Astrocyte of the cerebellum (primary cell): ENCODE measurements at regions not wholly inside any gene's neighbourhood (a gene's known extent, or its start where the extent isn't known, plus 50 kb on each side); places are given as distances from the start of the nearest gene placed in this dataset.
A peak's percentile ranks its signal among the peaks of the same experiment; 100 is the strongest.
"Not testable (repeated sequence)": the region's sequence is repeated elsewhere in the genome, so short reads cannot be mapped to it uniquely, and the experiment has no call there.

Source experiments
- DNase-seq: peaks from one replicate; pipeline ENCODE4 v3.0.0-alpha.2; 2011; ENCODE audit warnings: low read depth
- H3K4me3 ChIP-seq: 2 replicates; pipeline ENCODE4 v1.5.1; 2011; ENCODE audit warnings: mild to moderate bottlenecking, low read depth, low read length, moderate library complexity
- CTCF ChIP-seq: IDR thresholded peaks from 2 replicates; pipeline ENCODE4 v1.5.1; 2012; ENCODE audit warnings: low read length, low read depth, moderate library complexity, mild to moderate bottlenecking; ENCODE audit errors: missing control alignments
- in situ Hi-C: cut with HindIII; loops from 2 replicates; pipeline ENCODE4 v1.10.0; 2017; ENCODE audit warnings: low sequenced_read_pairs

GRCh38 chr2:240377366-240377765, 58.1 kb upstream of the GPC1 start:
- TF ChIP-seq CTCF: no peak
- in situ Hi-C loops: no loop called here
- no peak overlapping the region for H3K4me3 ChIP-seq
- DNase-seq: peak; percentile 74

- no peak for DNase-seq
- TF ChIP-seq CTCF: no peak
- in situ Hi-C loops: no loop called here
- H3K4me3 ChIP-seq: no peak overlapping the region
Measured at GRCh38 chr2:240379089-240379636, 56.3 kb upstream of the GPC1 start.

DNA sequence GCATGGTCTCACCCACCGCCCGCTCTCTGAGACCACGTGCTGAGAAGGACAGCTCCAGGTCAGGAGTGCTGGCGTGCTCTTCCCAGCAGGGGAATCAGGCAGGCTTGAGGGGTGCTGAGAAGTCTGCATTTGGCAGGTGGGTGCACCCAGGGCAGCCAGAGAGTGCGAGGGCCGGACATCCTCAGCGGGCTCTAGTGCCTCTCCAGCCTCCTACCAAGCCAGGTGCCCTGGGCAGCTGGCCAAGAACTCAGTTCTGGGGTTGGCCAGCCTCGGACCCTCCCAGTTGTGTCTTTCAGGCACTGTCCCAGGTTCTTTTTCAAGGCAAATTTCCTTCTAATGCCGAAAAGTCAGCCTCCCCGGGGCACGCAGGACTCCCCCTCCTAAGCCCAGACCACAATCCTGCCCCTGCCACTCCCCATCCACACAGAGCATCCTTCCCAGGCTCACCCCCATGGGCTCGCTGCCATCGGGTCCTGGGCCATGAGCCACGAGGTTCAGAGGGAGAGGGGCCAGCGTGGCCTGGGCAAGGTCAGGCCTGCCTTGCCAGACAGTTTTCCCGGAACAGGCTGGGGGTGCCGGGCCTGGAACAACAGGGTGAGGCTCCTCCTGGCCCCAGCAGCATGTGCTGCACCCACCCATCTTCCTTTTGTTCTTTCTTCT, 52.2 kb upstream of the GPC1 start:
- no peak for TF ChIP-seq CTCF
- no peak overlapping the region for H3K4me3 ChIP-seq
- DNase-seq: no peak
- in situ Hi-C loops: no loop called here

- DNase-seq: no peak
- no peak overlapping the region for H3K4me3 ChIP-seq
- TF ChIP-seq CTCF: no peak
- in situ Hi-C loops: no loop called here
Measured at GRCh38 chr2:240383871-240384700, 51.4 kb upstream of the GPC1 start.

DNA sequence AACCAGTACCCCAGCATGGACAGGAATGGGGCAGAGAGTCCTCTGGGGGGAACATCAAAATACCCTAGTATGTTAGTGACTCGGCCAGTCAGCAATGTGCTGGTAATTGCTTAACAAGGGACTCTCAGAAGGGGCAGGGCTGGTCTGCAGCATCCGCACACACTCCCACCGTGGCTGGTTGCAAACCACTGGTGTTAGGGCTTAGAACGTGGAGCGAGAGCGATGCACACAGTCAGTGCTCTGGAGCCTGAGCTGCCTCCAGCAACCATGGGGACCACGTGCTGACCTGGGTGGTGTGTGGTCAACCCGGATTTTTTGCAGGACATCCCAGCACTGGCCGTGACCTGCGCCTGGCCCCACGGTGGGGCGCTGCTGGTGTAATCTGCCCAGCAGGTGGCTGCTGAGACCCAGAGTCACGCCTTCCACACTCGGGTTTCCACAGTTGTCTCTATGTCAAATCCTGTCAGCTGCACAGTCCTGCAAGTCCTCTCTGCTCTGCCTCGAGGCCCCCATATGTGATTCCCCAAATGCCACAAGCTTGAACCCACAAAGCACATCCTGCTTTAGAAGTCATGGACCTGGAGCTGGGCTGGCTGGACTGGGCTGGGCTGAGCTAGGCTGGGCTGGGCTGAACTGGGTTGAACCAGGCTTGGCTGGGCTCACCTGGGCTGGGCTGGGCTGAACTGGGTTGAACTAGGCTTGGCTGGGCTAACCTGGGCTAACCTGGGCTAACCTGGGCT, 50.6 kb upstream of the GPC1 start:
- no peak for TF ChIP-seq CTCF
- in situ Hi-C loops: no loop called here
- no peak overlapping the region for H3K4me3 ChIP-seq
- no peak for DNase-seq

DNA sequence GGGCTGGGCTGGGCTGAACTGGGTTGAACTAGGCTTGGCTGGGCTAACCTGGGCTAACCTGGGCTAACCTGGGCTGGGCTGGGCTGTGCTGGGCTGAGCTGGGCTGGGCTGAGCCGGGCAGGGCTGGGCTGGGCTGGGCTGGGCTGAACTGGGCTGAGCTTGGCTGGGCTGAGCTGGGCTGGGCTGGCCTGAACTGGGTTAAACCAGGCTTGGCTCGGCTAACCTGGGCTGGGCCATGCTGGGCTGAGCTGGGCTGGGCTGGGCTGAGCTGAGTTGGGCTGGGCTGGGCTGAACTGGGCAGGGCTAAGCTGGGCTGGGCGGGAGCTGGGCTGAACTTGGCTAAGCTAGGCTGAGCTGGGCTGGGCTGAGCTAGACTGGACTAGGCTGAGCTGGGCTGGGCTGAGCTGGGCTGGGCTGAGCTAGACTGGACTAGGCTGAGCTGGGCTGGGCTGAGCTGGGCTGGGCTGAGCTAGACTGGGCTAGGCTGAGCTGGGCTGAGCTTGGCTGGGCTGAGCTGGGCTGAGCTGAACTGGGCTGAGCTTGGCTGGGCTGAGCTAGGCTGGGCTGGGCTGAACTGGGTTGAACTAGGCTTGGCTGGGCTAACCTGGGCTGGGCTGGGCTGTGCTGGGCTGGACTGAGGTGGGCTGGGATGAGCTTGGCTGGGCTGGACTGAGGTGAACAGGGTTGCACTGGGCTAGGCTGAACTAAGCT, 49.9 kb upstream of the GPC1 start:
- in situ Hi-C loops, H3K4me3 ChIP-seq, DNase-seq: not testable (repeated sequence)
